Hepatocyte (in vitro differentiated cells): ENCODE measurements at regions not wholly inside any gene's neighbourhood (a gene's known extent, or its start where the extent isn't known, plus 50 kb on each side); places are given as distances from the start of the nearest gene placed in this dataset.

Source experiments
- EZH2 ChIP-seq: fragments of 200-600 bp; sonication (generic); IDR thresholded peaks from 2 replicates; pipeline ENCODE4 v1.6.1; 2016; ENCODE audit warnings: antibody characterized with exemption, mild to moderate bottlenecking, borderline replicate concordance
- TF ChIP-seq, protein P1 (sequence below): fragments of 200-600 bp; sonication (generic); IDR thresholded peaks from 2 replicates; pipeline ENCODE4 v1.5.1; 2016; ENCODE audit warnings: antibody characterized with exemption, mild to moderate bottlenecking; ENCODE audit not compliant: poor library complexity

DNA sequence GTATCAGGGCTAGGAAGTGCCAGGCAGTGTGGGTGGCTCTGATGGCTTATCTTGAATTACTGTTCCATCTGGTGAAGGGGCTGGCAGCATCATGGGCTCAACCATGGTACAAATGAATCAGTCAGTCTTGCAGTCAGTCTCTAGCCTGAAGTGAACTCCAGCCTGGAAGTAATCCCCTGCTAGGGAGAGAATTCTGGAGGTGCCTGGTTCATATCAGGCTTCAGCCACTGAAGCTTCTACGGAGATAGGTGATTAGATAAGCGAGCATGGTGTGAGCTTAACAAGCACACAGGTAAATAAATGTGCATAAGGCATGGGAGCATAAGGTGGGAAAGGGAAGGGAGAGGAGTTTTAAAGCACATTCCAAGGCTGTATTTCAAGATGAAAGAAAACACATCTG, 541.7 kb downstream of the MBD2 start:
- TF ChIP-seq, protein P1, sequence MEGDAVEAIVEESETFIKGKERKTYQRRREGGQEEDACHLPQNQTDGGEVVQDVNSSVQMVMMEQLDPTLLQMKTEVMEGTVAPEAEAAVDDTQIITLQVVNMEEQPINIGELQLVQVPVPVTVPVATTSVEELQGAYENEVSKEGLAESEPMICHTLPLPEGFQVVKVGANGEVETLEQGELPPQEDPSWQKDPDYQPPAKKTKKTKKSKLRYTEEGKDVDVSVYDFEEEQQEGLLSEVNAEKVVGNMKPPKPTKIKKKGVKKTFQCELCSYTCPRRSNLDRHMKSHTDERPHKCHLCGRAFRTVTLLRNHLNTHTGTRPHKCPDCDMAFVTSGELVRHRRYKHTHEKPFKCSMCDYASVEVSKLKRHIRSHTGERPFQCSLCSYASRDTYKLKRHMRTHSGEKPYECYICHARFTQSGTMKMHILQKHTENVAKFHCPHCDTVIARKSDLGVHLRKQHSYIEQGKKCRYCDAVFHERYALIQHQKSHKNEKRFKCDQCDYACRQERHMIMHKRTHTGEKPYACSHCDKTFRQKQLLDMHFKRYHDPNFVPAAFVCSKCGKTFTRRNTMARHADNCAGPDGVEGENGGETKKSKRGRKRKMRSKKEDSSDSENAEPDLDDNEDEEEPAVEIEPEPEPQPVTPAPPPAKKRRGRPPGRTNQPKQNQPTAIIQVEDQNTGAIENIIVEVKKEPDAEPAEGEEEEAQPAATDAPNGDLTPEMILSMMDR = no peak
- no peak for TF ChIP-seq EZH2
